LoVo (cell line): ENCODE measurements at regions not wholly inside any gene's neighbourhood (a gene's known extent, or its start where the extent isn't known, plus 50 kb on each side); places are given as distances from the start of the nearest gene placed in this dataset.

Experiments used
- DNase-seq: peaks from one replicate; pipeline ENCODE4 v3.0.0-alpha.2; 2016; ENCODE audit warnings: low spot score

GRCh38 chr18:27826101-27826500, 350.8 kb downstream of the CDH2 start:
- DNase-seq: no peak

- no peak for DNase-seq
These were observed 351.2 kb downstream of the CDH2 start for GRCh38 chr18:27825689-27826088.

GRCh38 chr18:27824841-27825681, 351.9 kb downstream of the CDH2 start:
- DNase-seq: no peak

GRCh38 chr18:27824275-27824674, 352.7 kb downstream of the CDH2 start:
- DNase-seq: no peak

- DNase-seq: no peak
These were observed 353.9 kb downstream of the CDH2 start for GRCh38 chr18:27823053-27823452.

GRCh38 chr18:27808683-27809082, 368.2 kb downstream of the CDH2 start:
- no peak for DNase-seq

GRCh38 chr18:27803957-27804356, 373.0 kb downstream of the CDH2 start:
- DNase-seq: no peak

- DNase-seq: no peak
These were observed 379.4 kb downstream of the CDH2 start for GRCh38 chr18:27797484-27797883.

GRCh38 chr18:27794181-27794926, 382.6 kb downstream of the CDH2 start:
- no peak for DNase-seq

- DNase-seq: no peak
These were observed 383.7 kb downstream of the CDH2 start for GRCh38 chr18:27793013-27793785.

- DNase-seq: no peak
These were observed 387.5 kb downstream of the CDH2 start for GRCh38 chr18:27789406-27789805.

- DNase-seq: no peak
These were observed 389.4 kb downstream of the CDH2 start for GRCh38 chr18:27787547-27787946.

- no peak for DNase-seq
These were observed 391.0 kb downstream of the CDH2 start for GRCh38 chr18:27785815-27786471.

- DNase-seq: no peak
These were observed 396.7 kb downstream of the CDH2 start for GRCh38 chr18:27780061-27780745.

- DNase-seq: no peak
These were observed 398.0 kb downstream of the CDH2 start for GRCh38 chr18:27778925-27779324.

GRCh38 chr18:27778441-27778840, 398.5 kb downstream of the CDH2 start:
- no peak for DNase-seq

- DNase-seq: no peak
These were observed 404.8 kb downstream of the CDH2 start for GRCh38 chr18:27772081-27772480.

GRCh38 chr18:27771571-27771970, 405.4 kb downstream of the CDH2 start:
- no peak for DNase-seq

- no peak for DNase-seq
These were observed 407.8 kb downstream of the CDH2 start for GRCh38 chr18:27769152-27769551.

- no peak for DNase-seq
These were observed 413.0 kb downstream of the CDH2 start for GRCh38 chr18:27763936-27764335.

- DNase-seq: no peak
These were observed 413.6 kb downstream of the CDH2 start for GRCh38 chr18:27763341-27763740.
